HCT116 (cell line): ENCODE measurements at regions not wholly inside any gene's neighbourhood (a gene's known extent, or its start where the extent isn't known, plus 50 kb on each side); places are given as distances from the start of the nearest gene placed in this dataset.

ENCODE experiments used
- ATAC-seq: fragments of 200-7000 bp; cut with Tn5 transposase; 2 replicates; pipeline ENCODE4 v1.9.1; 2020; ENCODE audit warnings: mild to moderate bottlenecking, moderate library complexity
- BruUV-seq: library from RNA; stranded (reverse); fragments of 400-500 nt; replicated peaks from 2 replicates; lab custom pipeline; 2021; lab: Mats Ljungman, UMichigan
- CTCF ChIA-PET: fragments of 300-600 bp; sonication (Branson Sonifier 250); formaldehyde crosslinking; loops from one replicate; lab custom pipeline; 2021; ENCODE audit warnings: antibody characterized with exemption; lab: Charles Lee
- POLR2A ChIA-PET: fragments of 300-600, 350-600 bp; sonication (Branson Sonifier 250); formaldehyde crosslinking; loops from one replicate; lab custom pipeline; 2021; ENCODE audit warnings: antibody characterized with exemption; lab: Charles Lee
- RAD21 ChIA-PET, 2 experiments: fragments of 300-600 bp; sonication (Branson Sonifier 250); formaldehyde crosslinking; loops; one replicate each; lab custom pipeline; 2023; ENCODE audit warnings: low total read pairs in 2 of 2; ENCODE audit not compliant: uncharacterized antibody in 2 of 2, unreplicated experiment in 2 of 2, low non-redundant PET in 1 of 2; lab: Charles Lee
- DNase-seq: peaks from one replicate; pipeline ENCODE4 v3.0.0-alpha.2; 2010; ENCODE audit warnings: low read depth, low spot score
- H2AFZ ChIP-seq: fragments of 200-600 bp; shearing (Covaris generic), sonication (generic); 2 replicates; pipeline ENCODE4 v1.6.1; 2017; ENCODE audit warnings: low read depth, mixed run types, mixed read lengths, antibody characterized with exemption, low read length; ENCODE audit not compliant: poor library complexity, severe bottlenecking
- H3K27ac ChIP-seq: 2 replicates; pipeline ENCODE4 v1.5.1; 2012; ENCODE audit warnings: low read depth, low read length
- H3K27me3 ChIP-seq: fragments of 200-600 bp; sonication (generic); 2 replicates; pipeline ENCODE4 v1.6.1; 2016; ENCODE audit warnings: mixed run types, low read length, mixed read lengths; ENCODE audit not compliant: insufficient read depth
- H3K36me3 ChIP-seq, 2 experiments: fragments of 200-500 bp in 1 of 2; fragments of 200-600 bp in 1 of 2; sonication (Bioruptor generic) in 1 of 2; sonication (generic) in 1 of 2; 2 replicates each; pipeline versions ENCODE4 v1.5.1 to v1.6.1; 2014 to 2016; ENCODE audit warnings: low read length in 2 of 2, inconsistent platforms in 1 of 2, mixed read lengths in 1 of 2, mixed run types in 1 of 2; ENCODE audit not compliant: insufficient read depth in 2 of 2, control insufficient read depth in 1 of 2
- H3K4me1 ChIP-seq, 2 experiments: fragments of 200-600 bp in 1 of 2; sonication (generic) in 1 of 2; 2 replicates each; pipeline versions ENCODE4 v1.5.1 to v1.6.1; 2012 to 2017; ENCODE audit warnings: low read length in 2 of 2, inconsistent platforms in 1 of 2, mild to moderate bottlenecking in 1 of 2, mixed read lengths in 1 of 2, mixed run types in 1 of 2, moderate library complexity in 1 of 2; ENCODE audit not compliant: insufficient read depth in 2 of 2, control insufficient read depth in 1 of 2
- H3K4me2 ChIP-seq: fragments of 200-600 bp; sonication (generic); 2 replicates; pipeline ENCODE4 v1.6.1; 2017; ENCODE audit warnings: mixed run types, low read length, mixed read lengths
- H3K4me3 ChIP-seq, 2 experiments: fragments of 200-600 bp in 1 of 2; sonication (generic) in 1 of 2; replicated peaks in 1 of 2; 2 replicates each; pipeline ENCODE4 v1.5.1; 2011 to 2016; ENCODE audit warnings: low read length in 2 of 2, control low read depth in 1 of 2, low read depth in 1 of 2, mild to moderate bottlenecking in 1 of 2, mixed read lengths in 1 of 2, mixed run types in 1 of 2
- H3K79me2 ChIP-seq: fragments of 200-600 bp; sonication (generic); 2 replicates; pipeline ENCODE4 v1.6.1; 2017; ENCODE audit warnings: mild to moderate bottlenecking, mixed run types, low read length, moderate library complexity, mixed read lengths; ENCODE audit not compliant: insufficient read depth
- H3K9ac ChIP-seq: fragments of 200-600 bp; sonication (generic); 2 replicates; pipeline ENCODE4 v1.6.1; 2016; ENCODE audit warnings: low read length, mixed read lengths
- H3K9me2 ChIP-seq: fragments of 200-600 bp; sonication (generic), shearing (Covaris generic); 2 replicates; pipeline ENCODE4 v1.6.1; 2017; ENCODE audit warnings: mixed run types, mild to moderate bottlenecking, moderate library complexity; ENCODE audit not compliant: insufficient read depth
- H3K9me3 ChIP-seq, 2 experiments: fragments of 200-500 bp in 1 of 2; fragments of 200-600 bp in 1 of 2; sonication (Bioruptor generic) in 1 of 2; sonication (generic) in 1 of 2; 2 replicates each; pipeline ENCODE4 v1.6.1; 2014 to 2017; ENCODE audit warnings: low read length in 2 of 2, mixed read lengths in 2 of 2, inconsistent platforms in 1 of 2, low read depth in 1 of 2, mild to moderate bottlenecking in 1 of 2, mixed run types in 1 of 2, moderate library complexity in 1 of 2; ENCODE audit not compliant: control insufficient read depth in 1 of 2, insufficient read depth in 1 of 2
- H4K20me1 ChIP-seq: fragments of 200-600 bp; sonication (generic), shearing (Covaris generic); 2 replicates; pipeline ENCODE4 v1.6.1; 2017; ENCODE audit warnings: mixed run types, mild to moderate bottlenecking, moderate library complexity; ENCODE audit not compliant: insufficient read depth
- JUND ChIP-seq: IDR thresholded peaks from 2 replicates; pipeline ENCODE4 v1.6.1; 2012
- YY1 ChIP-seq: IDR thresholded peaks from 2 replicates; pipeline ENCODE4 v1.6.1; 2011; ENCODE audit warnings: low read length, low read depth, moderate library complexity, mild to moderate bottlenecking; ENCODE audit not compliant: insufficient replicate concordance; ENCODE audit errors: extremely low read depth
- intact Hi-C: fragments of 100-400 bp; cut with micrococcal nuclease; formaldehyde crosslinking; loops from 2 replicates; pipeline ENCODE4 v1.10.0; 2022
- TF ChIP-seq, protein P1 (sequence below), 3 experiments: fragments of 200-600 bp in 1 of 3; sonication (generic) in 1 of 3; IDR thresholded peaks in 2 of 3; conservative IDR thresholded peaks in 1 of 3; 2 replicates each; pipeline ENCODE4 v1.5.1; 2012 to 2017; ENCODE audit warnings: low read depth in 2 of 3, low read length in 2 of 3, antibody characterized with exemption in 1 of 3, borderline replicate concordance in 1 of 3, control low read depth in 1 of 3, mild to moderate bottlenecking in 1 of 3, mixed read lengths in 1 of 3, mixed run types in 1 of 3, moderate library complexity in 1 of 3; ENCODE audit not compliant: insufficient read depth in 1 of 3

DNA sequence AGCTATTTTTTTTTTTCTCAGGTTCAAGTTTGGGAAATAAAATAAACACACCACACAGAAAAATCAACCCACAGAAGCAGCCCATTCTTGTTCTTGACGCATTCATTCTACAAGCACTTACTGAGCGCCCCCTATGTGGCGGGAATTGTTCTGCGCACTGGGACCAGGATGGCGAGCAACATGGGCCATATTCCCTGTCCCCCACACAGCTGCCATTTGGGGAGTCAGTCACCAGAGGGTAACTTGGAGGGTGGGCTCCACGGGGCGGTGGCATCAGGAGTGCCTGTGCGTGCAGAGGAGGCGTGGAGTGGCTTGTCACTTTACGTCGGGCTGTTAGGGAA, 185.0 kb upstream of the PDE10A start:
- TF ChIP-seq, protein P1, sequence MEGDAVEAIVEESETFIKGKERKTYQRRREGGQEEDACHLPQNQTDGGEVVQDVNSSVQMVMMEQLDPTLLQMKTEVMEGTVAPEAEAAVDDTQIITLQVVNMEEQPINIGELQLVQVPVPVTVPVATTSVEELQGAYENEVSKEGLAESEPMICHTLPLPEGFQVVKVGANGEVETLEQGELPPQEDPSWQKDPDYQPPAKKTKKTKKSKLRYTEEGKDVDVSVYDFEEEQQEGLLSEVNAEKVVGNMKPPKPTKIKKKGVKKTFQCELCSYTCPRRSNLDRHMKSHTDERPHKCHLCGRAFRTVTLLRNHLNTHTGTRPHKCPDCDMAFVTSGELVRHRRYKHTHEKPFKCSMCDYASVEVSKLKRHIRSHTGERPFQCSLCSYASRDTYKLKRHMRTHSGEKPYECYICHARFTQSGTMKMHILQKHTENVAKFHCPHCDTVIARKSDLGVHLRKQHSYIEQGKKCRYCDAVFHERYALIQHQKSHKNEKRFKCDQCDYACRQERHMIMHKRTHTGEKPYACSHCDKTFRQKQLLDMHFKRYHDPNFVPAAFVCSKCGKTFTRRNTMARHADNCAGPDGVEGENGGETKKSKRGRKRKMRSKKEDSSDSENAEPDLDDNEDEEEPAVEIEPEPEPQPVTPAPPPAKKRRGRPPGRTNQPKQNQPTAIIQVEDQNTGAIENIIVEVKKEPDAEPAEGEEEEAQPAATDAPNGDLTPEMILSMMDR (IDR thresholded peaks at IDR 0.05 in 2 of 3, conservative IDR thresholded peaks at IDR 0.05 in 1 of 3; ENCODE audit: borderline replicate concordance in 1 of 3, insufficient read depth in 1 of 3, low read depth in 2 of 3, low read length in 2 of 3) = peak in 2 of 3 experiments; percentile 20 to 25; a peak in 2 of 6 replicates
- TF ChIP-seq YY1 = no peak
- H3K4me1 ChIP-seq = no peaks in the 10 kb centered on the region
- ATAC-seq = no peak
- DNase-seq = no peak
- no TSS peak for BruUV-seq
- RAD21 ChIA-PET = no interaction called here
- intact Hi-C loops = no loop called here
- no peaks in the 10 kb centered on the region for H3K79me2 ChIP-seq
- H3K9me2 ChIP-seq = no peaks in the 10 kb centered on the region
- no peaks in the 10 kb centered on the region for H3K36me3 ChIP-seq
- no peaks in the 10 kb centered on the region for H3K27me3 ChIP-seq
- no peak overlapping the region for H3K27ac ChIP-seq
- no peak overlapping the region for H3K4me2 ChIP-seq
- H4K20me1 ChIP-seq = no peaks in the 10 kb centered on the region
- CTCF ChIA-PET = no interaction called here
- no peak overlapping the region for H3K9ac ChIP-seq
- no peak overlapping the region for H2AFZ ChIP-seq
- no peaks in the 10 kb centered on the region for H3K9me3 ChIP-seq
- POLR2A ChIA-PET = no interaction called here
- H3K4me3 ChIP-seq = no peak overlapping the region

DNA sequence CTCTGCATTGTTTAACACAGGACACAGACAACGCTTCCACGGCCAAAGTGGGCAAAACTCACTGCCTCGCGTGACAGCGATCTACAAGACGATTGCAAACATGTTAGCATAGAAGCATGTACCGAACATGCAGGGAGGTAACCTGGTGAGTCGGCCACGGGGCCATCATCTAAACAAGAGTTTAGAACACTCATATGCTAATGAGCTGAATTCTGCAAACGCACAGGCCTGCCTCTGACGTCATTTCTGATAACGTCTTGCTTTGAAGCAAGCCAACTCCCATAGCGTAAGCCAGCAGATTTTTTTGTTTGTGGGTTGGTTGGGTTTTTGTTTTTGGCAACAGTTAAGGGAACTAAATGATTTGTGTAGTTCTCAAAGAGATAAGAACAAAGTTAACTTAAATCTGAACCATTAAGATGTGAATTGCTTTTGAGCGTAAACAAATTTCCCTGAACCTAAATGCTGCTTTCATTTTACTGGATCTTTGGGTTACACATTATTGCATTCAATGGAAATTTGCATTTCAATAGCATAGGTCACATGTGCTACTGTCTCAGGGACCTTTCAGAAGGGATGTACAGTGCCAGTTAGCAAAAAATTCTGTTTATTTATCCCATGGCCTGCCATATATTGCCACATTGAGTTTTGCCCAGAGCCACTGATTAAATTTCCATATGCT, 184.5 kb upstream of the PDE10A start:
- ChIA-PET RAD21 (no interaction called here), CTCF (no interaction called here), POLR2A (no interaction called here)
- Histone ChIP-seq H3K9me2 (no peaks in the 10 kb centered on the region), H3K4me2 (no peak overlapping the region), H3K79me2 (no peaks in the 10 kb centered on the region), H4K20me1 (no peaks in the 10 kb centered on the region), H3K4me1 (no peaks in the 10 kb centered on the region), H3K27ac (no peak overlapping the region), H3K36me3 (no peaks in the 10 kb centered on the region), H3K27me3 (no peaks in the 10 kb centered on the region), H2AFZ (no peak overlapping the region), H3K9me3 (no peaks in the 10 kb centered on the region), H3K9ac (no peak overlapping the region), H3K4me3 (no peak overlapping the region)
- no peak for ATAC-seq
- intact Hi-C loops = no loop called here
- DNase-seq = no peak
- no peak for TF ChIP-seq JUND
- no TSS peak for BruUV-seq
